AG10803 (cell line): ENCODE measurements at regions not wholly inside any gene's neighbourhood (a gene's known extent, or its start where the extent isn't known, plus 50 kb on each side); places are given as distances from the start of the nearest gene placed in this dataset.
A peak's percentile ranks its signal among the peaks of the same experiment; 100 is the strongest.
"Not testable (repeated sequence)": the region's sequence is repeated elsewhere in the genome, so short reads cannot be mapped to it uniquely, and the experiment has no call there.

ENCODE experiments used
- DNase-seq: peaks from one replicate; pipeline ENCODE4 v3.0.0; 2010; ENCODE audit warnings: low read depth
- H3K4me3 ChIP-seq: 2 replicates; pipeline ENCODE4 v1.5.1; 2011; ENCODE audit warnings: mild to moderate bottlenecking, low read length, control low read depth
- TF ChIP-seq, protein P1 (sequence below): conservative IDR thresholded peaks from 2 replicates; pipeline ENCODE4 v1.5.1; 2011; ENCODE audit warnings: mild to moderate bottlenecking, low read length, control low read depth, inconsistent platforms

DNA sequence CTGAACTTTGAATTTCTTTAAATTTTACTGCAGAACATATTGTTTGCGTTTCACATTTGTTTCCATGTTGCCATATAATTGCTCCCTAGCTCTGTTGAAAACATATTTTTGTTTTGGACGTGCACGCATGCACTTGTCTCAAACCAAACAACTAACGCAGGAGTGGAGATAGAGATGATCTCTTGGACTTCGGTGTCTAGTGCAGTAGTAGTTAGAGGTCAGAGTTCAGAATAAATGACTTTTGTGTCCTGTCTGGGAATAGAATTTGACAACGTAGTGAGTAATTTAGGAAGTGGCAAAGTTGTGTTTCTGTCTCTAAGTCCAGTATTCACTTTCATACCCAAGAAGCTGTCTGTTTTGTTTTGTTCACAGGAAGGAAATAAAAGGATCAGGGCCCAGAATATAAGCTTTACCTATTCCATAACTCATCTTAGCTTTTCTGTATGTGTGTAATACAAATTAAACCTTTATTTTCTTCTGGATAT lies 173.8 kb downstream of the AEBP2 start:
- no peak for DNase-seq
- no peak overlapping the region for H3K4me3 ChIP-seq
- TF ChIP-seq, protein P1, sequence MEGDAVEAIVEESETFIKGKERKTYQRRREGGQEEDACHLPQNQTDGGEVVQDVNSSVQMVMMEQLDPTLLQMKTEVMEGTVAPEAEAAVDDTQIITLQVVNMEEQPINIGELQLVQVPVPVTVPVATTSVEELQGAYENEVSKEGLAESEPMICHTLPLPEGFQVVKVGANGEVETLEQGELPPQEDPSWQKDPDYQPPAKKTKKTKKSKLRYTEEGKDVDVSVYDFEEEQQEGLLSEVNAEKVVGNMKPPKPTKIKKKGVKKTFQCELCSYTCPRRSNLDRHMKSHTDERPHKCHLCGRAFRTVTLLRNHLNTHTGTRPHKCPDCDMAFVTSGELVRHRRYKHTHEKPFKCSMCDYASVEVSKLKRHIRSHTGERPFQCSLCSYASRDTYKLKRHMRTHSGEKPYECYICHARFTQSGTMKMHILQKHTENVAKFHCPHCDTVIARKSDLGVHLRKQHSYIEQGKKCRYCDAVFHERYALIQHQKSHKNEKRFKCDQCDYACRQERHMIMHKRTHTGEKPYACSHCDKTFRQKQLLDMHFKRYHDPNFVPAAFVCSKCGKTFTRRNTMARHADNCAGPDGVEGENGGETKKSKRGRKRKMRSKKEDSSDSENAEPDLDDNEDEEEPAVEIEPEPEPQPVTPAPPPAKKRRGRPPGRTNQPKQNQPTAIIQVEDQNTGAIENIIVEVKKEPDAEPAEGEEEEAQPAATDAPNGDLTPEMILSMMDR = no peak

DNA sequence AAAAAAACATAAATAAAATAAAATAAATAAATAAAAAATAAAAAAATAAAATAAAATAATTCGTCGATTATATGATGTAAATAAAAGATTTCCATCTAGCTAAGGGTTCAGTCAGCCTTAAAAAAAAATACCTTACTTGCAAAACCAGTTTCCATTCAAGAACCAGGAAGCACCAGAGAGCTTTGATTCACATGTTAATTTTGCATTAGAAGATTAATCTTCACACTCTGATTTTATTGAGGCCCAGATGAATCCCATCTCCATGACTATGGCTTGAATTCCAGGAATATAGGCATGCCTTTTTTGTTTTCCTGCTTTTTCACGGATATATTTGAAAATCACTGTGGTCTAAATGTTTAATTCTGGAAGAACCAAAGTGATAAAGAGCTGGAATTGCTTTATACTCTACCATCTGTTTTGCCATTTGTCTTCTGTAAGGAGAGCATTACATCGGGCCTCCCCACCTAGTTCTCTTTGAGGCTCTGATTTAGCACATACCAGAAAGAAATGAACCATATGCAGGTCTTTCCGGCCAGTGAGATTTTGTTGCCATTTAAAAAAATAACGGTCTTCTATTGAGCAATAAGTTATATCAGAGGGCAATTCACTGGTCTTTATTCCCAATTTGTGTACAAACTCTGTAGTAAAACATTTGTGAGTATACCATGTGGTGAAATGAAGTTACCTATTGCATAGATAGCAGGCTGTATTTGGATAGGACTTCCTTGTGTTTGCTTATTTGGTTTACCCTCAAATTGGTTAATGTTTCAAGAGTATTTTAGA lies 175.5 kb downstream of the AEBP2 start:
- no peak for DNase-seq
- TF ChIP-seq, protein P1 = no peak
- no peak overlapping the region for H3K4me3 ChIP-seq

DNA sequence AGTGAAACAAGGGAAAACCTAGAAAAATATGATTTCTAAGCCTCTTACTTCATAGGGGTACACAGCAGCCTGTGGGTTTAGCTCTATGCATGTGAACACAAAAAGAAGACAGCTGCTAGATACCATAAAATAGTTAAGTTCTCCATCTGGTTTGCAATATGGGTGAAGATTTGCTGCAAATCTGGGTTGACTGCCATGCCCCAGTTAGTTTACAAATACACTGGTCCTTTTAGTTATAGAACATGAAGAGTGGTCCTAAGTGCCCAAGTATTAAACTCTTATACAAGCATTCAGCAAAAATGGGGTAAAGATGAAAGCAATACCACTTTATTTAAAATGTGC lies 176.1 kb downstream of the AEBP2 start:
- no peak for DNase-seq
- TF ChIP-seq, protein P1 = no peak
- no peak overlapping the region for H3K4me3 ChIP-seq

DNA sequence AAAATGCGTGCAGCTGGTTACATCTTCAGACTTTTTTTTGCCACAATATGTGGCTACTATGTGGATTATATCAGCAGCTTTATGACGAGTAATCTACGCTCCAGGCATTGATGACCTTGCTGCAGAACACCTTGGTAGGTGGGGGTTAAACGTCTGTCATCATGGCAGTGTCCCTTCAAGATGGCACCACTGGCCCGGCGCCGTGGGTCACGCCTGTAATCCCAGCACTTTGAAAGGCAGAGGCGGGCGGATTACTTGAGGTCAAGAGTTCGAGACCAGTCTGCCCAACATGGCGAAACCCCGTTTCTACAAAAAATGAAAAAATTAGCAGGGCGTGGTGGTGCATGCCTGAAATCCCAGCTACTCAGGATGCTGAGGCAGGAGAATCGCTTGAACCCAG lies 177.5 kb downstream of the AEBP2 start:
- no peak overlapping the region for H3K4me3 ChIP-seq
- no peak for DNase-seq
- TF ChIP-seq, protein P1 = no peak

DNA sequence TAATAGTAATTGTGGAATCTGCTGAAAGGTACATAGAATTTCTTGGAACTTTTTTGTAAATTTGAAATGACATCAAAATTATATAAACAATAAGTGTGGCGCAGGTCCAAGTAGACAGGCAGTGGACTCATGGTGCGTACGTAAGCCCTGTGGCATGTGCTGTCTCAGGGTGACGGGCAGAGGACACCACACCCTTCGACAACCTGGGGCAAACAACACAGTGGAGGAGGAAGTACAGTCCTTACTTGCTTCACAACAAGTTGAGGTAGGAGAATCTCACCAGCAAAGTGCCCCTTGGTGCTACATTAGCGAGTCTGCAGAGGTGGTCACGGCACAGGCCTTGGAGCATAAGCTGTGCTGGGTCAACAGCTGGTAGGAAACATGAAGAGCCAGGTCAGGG lies 180.9 kb downstream of the AEBP2 start:
- H3K4me3 ChIP-seq = no peak overlapping the region
- TF ChIP-seq, protein P1 = no peak
- DNase-seq = no peak

DNA sequence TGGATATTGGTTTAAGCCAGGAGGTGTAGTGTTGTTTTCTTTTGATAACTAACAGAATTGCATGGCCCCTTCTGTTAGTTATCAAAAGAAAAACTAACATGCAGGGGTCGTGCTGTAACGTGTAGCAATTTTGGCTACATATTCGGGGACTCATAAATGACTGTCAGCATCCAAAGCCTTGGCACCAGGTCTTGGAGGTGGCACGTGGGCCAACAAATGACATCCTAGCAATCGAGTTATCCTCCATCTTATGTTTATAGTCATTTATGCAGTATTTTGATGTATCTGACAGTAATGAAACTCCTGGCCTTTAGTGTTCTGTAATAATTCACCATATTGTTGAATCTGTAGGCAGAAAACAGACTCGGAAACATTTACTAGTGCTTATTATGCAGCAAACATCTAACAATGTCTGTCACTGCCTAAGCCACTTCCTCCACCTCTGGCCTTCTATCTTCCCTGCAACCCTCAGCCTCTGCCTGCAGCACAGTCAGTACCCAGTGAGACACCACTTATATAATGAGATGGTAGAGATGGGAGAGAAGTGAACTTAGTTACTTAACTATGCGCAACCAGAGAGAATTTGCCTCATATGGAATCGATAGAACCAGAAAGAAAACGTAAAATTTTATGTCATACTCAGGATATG lies 184.6 kb downstream of the AEBP2 start:
- TF ChIP-seq, protein P1 = no peak
- no peak overlapping the region for H3K4me3 ChIP-seq
- DNase-seq = no peak

DNA sequence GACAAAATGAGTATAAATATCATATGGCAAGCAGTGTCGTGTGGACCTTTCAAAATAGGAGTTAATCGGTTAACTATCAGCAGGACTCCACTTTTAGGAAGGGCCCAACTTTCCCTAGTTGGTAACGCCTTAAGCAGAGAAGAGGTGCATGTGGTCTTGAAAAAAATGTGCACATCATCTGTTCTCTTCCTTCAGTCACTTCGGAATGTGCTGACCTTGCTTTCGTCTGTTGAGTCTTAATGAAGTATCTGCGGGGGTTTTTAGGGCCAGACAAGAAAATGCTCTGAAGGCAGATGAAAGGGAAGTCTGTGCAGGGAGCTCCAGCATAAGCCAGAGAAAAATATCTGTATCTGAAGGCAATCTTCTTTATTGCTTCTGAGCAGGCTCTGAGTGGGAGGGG lies 185.2 kb downstream of the AEBP2 start:
- DNase-seq = peak; percentile 15
- H3K4me3 ChIP-seq = no peak overlapping the region
- TF ChIP-seq, protein P1 = no peak

DNA sequence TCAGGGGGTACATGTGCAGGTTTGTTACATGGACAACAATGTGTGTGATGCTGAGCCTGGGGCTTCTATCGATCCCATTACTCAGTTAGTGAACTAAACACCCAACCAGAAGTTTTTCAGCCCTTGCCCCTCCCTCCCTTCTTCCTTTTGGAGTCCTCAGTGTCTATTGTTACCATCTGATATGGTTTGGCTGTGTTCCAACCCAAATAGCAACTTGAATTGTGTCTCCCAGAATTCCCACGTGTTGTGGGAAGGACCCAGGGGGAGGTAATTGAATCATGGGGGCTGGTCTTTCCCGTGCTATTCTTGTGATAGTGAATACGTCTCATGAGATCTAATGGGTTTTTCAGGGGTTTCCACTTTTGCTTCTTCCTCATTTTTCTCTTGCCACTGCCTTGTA lies 186.3 kb downstream of the AEBP2 start:
- not testable (repeated sequence) for H3K4me3 ChIP-seq, DNase-seq
